Stomach (tissue), 4 donors: ENCODE measurements at regions not wholly inside any gene's neighbourhood (a gene's known extent, or its start where the extent isn't known, plus 50 kb on each side); places are given as distances from the start of the nearest gene placed in this dataset.

Source experiments
- CTCF ChIP-seq, 7 experiments: fragments of 450-650 bp in 4 of 7; fragments of 200-600 bp in 3 of 7; sonication (generic) in 3 of 7; IDR thresholded peaks; one replicate each; pipeline ENCODE4 v1.5.1; 2016 to 2019; ENCODE audit warnings: antibody characterized with exemption in 7 of 7, control low read depth in 2 of 7, mild to moderate bottlenecking in 1 of 7
- EP300 ChIP-seq: sonication (generic); formaldehyde crosslinking; IDR thresholded peaks from one replicate; pipeline ENCODE4 v1.6.1; 2017; ENCODE audit warnings: antibody characterized with exemption
- POLR2A ChIP-seq, 4 donors: fragments of 450-650 bp; IDR thresholded peaks; one replicate each; pipeline ENCODE4 v1.6.1; 2016; ENCODE audit warnings: antibody characterized with exemption in 4 of 4, control low read depth in 2 of 4, mild to moderate bottlenecking in 1 of 4, moderate library complexity in 1 of 4

- TF ChIP-seq CTCF (IDR thresholded peaks at IDR 0.05): no peak
- no peak for TF ChIP-seq EP300
- TF ChIP-seq POLR2A (IDR thresholded peaks at IDR 0.05): no peak
Observed at GRCh38 chr3:182393830-182394367, 399.4 kb upstream of the ATP11B start.
